OCI-LY7 (cell line): ENCODE measurements at regions not wholly inside any gene's neighbourhood (a gene's known extent, or its start where the extent isn't known, plus 50 kb on each side); places are given as distances from the start of the nearest gene placed in this dataset.

Experiments used
- CTCF ChIP-seq: fragments of 200-600 bp; sonication (generic); conservative IDR thresholded peaks from 2 replicates; pipeline ENCODE4 v1.5.1; 2014; ENCODE audit warnings: mild to moderate bottlenecking, antibody characterized with exemption, low read length, moderate library complexity, mixed read lengths
- EZH2phosphoT487 ChIP-seq: fragments of 200-600 bp; sonication (generic); IDR thresholded peaks from 2 replicates; pipeline ENCODE4 v1.6.1; 2018; ENCODE audit warnings: low read depth, borderline replicate concordance, mild to moderate bottlenecking, mixed run types, antibody characterized with exemption, low read length, moderate library complexity, mixed read lengths

DNA sequence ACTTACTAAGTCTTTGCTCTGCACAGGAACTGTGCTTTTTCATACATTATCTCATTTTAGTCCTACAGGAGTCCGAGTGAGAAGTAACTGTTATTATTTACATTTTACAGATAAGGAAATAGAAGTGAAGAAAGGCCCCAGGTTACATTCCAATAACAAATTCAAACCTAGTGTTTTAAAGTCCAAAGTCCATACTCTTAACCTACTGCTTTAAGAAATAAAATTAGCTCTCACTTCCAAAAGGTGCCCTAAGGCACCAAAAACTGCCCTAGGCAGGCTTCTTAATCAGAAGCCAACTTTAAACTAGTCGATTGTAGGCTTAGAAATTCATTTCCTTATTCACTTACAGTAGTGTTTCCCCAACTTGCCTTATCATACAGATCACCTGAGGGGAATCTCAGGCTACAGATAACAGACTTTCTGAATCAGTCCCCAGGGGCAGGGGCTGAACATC, 555.9 kb downstream of the DIAPH3 start:
- TF ChIP-seq CTCF, result no peak
- no peak for TF ChIP-seq EZH2phosphoT487
